Activated gamma-delta T cell treated with Interleukin-2 at 50 U/mL for 16 hours (primary cell): ENCODE measurements at regions not wholly inside any gene's neighbourhood (a gene's known extent, or its start where the extent isn't known, plus 50 kb on each side); places are given as distances from the start of the nearest gene placed in this dataset.
"Not testable (repeated sequence)": the region's sequence is repeated elsewhere in the genome, so short reads cannot be mapped to it uniquely, and the experiment has no call there.

Source experiments
- DNase-seq: peaks from one replicate; pipeline ENCODE4 v3.0.0-alpha.2; 2020

DNA sequence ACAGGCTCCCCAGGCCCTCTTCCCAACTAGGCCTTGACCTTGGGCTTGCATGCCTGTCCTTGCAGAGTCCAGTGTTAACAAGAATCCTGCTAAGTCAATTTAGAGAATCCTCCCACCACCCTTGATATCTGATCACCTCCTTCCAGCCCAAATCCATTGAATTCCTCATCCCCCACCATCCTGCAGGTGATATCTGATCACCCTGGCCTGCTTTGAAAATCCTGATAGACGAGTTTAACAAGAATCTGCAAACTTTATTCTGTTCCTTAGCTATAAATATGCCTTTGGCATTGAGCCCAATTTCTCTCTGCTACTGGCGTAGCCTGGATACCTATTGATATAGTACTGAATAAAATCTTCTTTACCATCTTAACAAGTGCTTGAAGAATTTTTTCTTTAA lies 125.5 kb downstream of the DIRAS2 start:
- no peak for DNase-seq

DNA sequence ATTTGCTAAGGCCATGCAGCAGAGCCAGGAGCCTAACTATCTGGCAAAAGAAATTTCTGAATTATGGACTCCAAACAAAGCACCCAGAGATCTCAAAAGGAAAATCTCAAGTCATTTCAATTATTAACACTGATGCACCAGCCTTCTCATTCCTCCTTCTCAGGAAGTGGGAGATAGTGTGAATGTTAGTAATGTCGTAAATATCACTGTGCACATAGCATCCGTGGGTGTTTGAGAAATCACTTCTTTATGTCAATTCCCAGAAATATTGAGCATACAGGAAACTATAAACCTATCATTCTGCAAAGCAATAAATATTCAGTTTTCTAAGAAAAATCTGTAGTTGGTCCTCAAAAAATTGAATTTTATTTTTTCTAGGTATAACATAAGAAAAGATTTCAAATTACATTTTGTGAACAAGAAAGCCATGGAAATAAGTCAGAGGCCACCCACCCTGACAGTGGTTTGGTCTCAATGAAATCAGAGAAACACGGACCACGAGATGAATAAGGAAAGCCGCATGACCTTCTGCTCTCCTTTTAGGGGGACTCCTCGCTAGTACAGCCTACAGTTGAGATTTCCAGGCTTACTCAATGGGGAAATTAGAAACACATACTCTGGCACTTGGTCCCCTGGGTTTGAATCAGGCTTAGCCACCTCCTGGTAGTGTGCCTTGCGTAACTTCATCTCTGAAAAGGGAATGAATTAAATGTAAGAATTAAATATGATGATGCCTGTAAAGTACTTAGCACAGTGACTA lies 120.6 kb downstream of the DIRAS2 start:
- no peak for DNase-seq

DNA sequence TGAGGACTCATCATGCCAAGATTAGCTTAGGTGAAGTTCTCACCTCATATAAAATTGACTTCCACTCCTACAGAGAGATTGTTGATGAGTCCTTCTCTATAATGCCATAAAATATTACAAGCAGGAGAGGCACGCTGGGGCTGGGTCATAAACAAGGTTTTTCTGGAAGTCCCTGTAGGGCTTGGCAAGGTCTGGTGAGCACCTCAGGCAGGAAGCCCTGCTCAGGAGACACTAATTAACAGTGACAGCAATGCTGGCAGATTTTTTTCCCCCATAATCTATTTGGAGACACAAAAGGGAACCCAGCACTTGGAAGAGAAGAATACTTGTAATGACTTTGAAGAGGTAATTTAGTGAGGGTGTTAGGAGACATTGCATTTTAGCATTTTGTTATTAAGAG lies 118.7 kb downstream of the DIRAS2 start:
- DNase-seq = no peak

DNA sequence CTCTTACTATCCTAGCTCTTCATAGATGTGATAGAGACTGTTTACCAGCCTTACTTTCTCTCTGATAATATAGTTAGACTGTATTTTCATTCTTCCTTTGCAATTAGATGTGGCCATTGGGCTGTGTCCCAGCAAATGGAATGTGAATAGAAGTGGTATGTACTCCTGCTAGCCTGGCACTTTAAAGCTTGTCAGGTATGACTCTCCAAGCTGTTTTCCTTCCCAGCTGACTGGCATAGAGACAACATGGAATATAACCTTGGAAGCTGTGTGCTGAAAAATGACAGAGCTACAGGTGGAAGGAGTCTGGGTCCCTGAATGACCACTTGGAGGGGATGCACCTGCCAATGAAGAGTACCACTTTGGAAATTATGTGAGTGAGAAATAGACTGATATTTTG lies 116.2 kb downstream of the DIRAS2 start:
- DNase-seq = no peak

DNA sequence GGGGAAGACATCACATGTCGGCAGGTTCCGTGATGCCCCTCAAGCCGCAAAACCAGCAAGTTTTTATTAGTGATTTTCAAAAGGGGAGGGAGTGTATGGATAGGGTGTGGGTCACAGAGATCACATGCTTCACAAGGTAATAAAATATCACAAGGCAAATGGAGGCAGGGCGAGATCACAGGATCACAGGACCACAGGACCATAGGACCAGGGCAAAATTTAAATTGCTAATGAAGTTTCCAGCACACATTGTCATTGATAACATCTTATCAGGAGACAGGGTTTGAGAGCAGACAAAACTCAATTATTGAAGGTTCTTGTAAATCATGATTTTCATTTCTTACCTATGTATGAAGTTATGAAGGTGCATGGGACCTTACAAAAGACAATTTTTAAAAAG lies 106.5 kb downstream of the DIRAS2 start:
- not testable (repeated sequence) for DNase-seq

DNA sequence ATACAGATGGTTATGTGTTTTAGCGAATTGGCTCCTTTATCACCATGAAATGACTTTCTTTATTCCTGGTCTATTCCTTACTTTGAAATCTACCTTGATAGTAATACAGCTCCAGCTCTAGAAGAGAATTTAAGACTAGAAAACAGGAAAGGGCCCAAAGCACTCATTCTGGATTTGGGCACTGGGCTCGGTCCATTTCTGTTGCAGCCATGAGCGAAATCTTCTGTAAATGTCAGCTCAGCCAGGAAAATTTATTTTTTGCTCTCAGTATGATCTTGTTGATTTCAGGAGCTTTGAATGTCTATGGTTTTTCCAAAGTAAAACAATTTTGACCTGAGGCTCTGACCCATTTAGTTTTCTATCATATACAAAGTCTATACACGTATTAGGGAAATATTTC lies 104.1 kb downstream of the DIRAS2 start:
- DNase-seq = no peak

DNA sequence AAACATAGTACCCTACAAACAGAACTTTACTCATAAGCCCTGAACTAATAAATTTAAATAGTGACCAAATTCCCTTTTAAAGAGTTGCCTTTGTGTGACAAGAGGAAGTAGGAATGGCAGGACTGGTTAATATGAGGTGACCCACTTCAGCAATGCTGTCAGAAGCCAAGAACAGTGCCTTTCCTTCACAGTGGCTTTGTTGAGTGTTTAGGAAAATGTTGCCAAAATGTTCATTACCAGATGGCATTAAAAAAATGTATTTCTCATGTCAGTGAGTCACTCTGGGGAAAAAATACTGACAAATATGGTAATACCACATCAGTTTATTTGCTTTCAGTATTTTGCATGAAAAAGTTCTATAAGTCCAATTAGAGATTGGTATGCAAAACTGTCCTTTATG lies 103.3 kb downstream of the DIRAS2 start:
- DNase-seq = no peak

DNA sequence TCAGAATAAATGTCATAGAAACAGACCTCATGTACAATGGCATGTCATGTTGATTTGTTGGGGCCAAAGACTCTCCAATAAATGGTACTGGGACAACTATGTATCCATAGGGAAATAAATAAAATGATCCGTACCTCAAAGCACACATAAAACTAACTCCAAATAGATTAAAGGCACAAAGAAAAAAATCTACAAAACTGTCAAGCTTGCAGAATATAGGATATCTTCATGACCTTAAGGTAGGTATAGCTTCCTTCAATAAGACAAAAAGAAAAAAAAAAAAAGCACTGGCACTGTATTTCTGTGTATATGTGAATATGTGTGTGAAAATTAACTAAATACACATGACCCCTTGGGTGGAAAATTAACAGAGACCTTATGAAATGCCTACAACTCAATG lies 101.9 kb downstream of the DIRAS2 start:
- no peak for DNase-seq

DNA sequence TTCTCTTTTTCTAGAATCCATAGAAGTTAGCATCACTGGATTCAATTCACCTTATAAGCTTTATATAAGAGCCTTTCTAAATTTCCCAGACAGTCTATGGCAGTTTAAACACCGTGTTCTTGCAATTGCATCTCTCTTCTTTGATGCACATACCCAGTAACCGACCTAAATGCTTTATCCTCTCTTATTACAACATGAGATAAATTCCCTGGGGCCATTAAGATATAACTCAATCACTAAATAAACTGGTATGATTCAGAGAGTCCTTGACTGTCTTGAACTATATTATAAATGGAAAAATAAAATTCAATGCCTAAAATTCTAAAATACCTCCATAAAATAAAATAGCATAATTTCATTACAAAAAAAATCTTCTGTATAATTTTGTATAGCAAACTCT lies 98.1 kb downstream of the DIRAS2 start:
- no peak for DNase-seq

DNA sequence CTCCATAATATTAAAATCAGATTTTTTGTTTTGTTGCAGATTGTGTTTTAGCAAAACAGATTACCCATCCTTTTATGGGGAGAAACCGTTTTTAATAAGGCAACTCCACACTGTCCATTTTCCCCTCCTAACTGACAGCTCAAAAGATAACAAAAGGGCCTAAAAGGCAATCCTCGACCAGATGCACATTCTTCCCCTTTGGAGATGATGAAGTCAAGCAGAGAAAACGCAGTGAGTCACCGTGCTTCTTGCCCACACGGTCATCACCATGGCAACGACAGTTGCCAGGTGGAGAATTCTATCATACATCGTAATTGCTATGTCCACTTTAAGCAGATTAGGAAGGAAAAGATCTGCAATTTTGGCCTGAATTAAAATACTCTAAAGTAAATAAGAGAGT lies 96.4 kb downstream of the DIRAS2 start:
- no peak for DNase-seq

DNA sequence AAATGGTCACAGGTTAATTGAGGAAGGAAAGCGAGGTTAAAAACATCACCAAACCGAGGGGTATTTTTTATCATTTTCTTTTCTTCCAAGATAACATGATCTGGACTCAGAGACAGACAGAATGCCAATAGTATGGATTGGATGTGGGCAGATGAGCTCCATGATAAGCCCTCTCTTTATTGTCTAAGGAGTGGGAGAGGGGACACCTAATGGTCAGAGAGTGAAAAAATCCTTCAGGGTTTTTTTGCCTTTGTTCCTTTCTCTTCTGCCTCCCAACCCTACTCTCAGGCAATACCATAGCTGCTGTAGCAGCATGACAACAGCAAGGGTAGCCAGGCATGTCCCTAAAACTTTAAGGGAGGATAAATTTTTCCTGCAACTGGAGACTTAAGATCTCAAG lies 94.7 kb downstream of the DIRAS2 start:
- no peak for DNase-seq

DNA sequence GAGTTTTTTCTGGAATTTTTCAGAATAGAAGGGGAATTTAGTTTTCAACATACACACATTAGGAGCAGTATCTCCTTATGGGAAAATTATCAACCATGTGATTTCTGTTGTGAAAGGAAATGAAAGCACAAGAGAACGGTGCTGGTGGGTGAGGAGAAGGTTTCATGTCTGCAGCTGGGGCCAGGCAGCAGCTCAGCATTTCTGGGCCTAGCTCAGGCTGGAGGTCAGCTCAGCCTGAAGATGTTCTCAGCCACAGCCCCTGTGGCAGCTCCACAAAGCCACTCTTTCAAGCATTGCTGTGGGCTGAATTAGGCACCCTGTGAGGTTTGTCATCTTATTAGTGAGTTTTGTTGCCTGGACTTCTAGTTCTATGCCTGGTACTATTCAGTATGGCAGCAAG lies 90.3 kb downstream of the DIRAS2 start:
- DNase-seq = no peak

DNA sequence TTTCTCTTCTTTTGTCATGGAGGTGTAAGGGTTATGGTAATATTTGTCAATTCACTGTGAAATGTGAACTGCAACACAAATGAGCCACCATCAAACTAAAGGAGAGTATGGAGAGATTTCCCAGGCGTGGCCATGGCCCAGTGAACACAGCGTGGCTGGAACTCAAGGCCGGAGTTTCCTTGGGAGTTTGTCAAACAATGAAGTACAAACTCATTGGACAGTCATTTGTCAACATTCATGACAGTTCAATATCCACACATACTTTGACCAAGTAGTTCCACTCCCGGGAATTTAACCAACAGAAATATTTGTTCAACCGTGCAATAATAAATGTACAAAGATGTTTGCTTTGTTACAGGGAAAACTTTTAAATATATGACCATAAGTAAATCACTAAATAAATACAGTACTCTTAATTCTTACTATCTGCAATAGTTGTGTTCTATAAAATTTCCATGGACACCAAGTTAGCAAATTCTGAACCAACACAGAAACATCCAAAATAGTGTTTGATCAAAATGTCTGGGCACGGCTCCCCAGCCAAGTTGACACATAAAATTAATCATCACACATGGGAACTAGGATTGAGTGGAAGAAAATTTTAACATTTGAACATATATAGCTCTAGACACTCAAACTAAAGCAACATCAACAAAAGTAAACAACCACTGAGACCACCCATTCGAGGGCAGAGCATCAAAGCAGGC lies 87.1 kb downstream of the DIRAS2 start:
- DNase-seq = no peak

DNA sequence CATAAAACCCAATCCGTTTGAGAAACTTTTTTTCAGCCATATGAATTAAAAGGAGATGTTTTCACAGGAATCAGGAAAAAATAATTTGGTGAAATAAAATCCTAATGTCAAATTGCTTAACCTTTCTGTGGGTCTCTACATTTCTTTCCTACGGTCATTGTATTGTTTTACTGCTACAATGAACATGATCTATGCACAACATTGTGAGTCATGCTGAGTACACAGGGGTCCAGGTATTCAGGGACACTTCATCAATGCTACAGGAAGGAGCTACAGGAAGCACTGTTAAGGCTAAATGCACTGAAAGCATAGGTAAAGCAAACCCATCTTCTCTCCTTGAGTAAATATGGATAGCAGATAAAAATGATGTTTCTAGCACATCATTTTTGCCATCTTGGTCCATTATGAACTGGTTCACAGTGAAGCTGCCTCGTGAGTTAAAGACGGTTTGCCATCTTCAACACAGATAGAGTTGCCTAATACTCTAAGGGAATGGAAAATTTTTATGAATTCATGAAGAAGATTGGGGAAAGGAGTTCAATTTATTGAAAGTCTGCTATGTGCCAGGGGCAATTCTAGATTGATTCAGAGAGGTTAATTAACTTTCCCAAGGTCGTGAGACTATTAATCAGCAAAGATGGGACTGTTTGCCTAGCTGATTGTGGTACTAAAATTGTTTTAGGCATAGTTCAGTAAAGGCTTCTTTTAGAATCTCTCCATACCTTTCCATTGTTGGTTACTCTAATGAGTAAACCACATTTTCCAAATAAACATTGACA lies 85.5 kb downstream of the DIRAS2 start:
- no peak for DNase-seq

DNA sequence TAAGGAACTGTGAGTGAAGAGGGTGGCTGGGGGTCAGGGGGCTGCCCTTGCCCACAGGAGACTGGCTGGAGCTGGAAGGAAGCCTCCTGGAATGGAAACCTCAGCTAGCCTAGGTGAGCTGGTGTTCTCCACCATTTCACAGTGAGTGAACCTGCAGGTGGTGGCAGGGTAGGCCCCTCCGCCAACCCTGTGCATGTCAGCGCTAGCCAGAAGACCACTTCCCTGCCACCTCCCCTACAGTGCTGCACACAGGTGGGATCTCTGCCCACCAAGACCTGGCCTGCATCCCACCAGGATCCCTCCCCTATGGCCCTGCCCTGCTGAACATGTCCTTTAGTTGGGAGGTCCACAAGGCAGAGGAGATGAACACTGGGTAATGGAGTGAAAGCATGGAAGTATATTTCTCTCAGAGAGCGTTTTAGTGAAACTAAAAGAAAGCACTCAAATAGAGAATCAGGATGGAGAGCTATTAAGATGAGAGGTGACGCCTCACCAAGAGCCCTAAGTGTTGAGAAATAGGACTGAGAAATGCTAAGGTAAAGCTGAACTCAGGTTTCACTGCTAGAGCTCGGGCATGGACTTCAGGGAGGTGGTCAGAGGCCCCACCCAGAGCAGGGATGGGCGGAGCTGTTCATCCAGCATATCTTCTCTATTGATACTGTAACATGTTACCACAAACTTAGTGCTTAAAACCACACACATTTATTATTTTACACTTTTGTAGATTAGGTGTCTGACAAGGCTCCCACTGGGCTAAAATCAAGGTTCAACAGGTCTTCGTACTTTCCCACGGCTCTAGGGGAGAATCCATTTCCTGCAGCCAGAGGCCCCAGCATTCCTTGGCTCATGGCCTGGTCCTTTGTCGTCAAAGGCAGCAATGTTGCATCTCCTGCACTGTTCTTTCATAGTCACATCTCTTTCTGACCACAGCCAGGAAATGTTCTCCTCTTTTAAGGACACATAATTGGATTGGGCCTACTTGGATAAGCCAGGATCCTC lies 83.2 kb downstream of the DIRAS2 start:
- DNase-seq = no peak
